GM21360 (cell line): ENCODE measurements at regions not wholly inside any gene's neighbourhood (a gene's known extent, or its start where the extent isn't known, plus 50 kb on each side); places are given as distances from the start of the nearest gene placed in this dataset.

ENCODE experiments used
- ATAC-seq: cut with Tn5 transposase; IDR thresholded peaks from one replicate; pipeline ENCODE4 v1.9.1; 2021; ENCODE audit warnings: mild to moderate bottlenecking, moderate library complexity; ENCODE audit not compliant: unreplicated experiment

GRCh38 chr12:103178366-103179080 is 221.0 kb downstream of the ASCL1 start:
- ATAC-seq: no peak

GRCh38 chr12:103181366-103182152 is 224.1 kb downstream of the ASCL1 start:
- peak; percentile 93 for ATAC-seq

DNA sequence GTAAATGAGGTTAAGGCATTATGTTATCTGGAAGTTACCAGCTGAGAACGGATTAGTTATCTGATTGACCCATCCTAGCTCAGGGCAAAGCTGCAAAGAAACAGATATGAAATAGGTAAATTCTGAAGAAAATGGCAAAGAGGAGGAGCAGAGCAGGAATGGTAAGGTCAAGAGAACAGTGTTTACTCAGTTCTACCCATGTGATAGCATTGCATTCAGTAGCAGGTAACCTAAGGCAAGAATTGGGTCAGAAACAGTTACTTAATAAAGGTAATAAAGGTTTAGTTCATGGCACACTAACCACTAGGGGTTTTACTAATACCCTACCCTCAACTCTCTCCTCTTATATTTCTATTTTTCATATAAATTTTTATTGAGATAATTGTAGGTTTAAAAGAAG is 224.8 kb downstream of the ASCL1 start:
- ATAC-seq: no peak

DNA sequence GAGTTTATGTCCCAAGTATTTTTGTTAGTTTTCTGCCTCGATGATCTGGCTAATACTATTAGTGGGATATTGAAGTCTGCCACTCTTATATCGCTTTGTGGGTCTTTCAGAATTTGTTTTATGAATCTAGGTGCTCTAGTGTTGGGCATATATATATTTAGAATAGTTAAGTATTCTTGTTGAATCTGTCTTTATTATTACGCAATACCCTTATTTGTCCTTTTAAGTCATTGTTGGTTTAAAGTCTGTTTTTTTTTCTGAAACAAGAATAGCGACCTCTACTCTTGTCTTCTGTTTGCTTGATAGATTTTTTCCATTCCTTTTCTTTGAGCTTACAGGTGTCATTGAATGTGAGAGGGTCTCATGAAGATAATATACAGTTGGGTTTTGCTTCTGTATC is 239.0 kb downstream of the ASCL1 start:
- ATAC-seq: no peak

GRCh38 chr12:103197725-103198388 is 240.4 kb downstream of the ASCL1 start:
- ATAC-seq: no peak

GRCh38 chr12:103198499-103198898 is 241.0 kb downstream of the ASCL1 start:
- no peak for ATAC-seq

DNA sequence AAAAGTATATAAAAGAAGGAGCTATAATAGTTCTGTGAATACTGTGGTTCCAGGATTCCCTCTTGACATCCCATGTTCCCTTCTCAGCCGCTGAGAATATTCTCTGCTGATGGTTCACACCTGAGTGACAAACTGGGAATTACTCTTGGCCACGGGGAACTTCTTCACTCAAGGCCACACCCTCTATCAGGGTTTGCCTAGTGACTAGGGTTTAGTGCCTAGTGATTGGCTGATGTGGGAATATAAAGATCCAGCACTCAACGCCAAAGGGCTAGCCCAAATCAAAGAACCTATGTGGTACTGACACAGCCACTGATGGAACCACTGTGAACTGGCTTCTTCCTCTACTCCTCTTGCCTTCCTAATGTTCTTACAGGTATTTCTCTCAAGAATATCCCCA is 248.4 kb downstream of the ASCL1 start:
- no peak for ATAC-seq

- no peak for ATAC-seq
Observed at GRCh38 chr12:103207936-103208335, 250.5 kb downstream of the ASCL1 start.

DNA sequence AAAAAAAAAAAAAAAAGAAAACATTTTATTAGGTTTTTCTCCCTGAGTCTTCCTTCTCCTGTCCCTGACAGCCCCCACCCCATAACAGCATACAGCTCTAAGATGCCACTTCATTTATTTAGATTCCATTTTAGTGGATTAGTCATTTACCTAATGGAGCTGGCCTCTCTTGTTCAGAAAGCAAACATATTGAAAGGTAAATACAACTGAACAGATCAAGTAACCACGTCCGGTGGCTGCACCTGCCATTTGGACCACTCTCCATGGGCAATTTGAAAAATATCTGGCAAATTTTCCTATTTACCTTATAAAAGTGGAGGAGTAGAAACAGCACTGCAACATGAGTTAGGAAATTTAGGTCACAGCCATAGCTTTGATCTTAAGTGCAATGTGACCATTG is 254.6 kb downstream of the C12orf42 start:
- ATAC-seq: no peak

DNA sequence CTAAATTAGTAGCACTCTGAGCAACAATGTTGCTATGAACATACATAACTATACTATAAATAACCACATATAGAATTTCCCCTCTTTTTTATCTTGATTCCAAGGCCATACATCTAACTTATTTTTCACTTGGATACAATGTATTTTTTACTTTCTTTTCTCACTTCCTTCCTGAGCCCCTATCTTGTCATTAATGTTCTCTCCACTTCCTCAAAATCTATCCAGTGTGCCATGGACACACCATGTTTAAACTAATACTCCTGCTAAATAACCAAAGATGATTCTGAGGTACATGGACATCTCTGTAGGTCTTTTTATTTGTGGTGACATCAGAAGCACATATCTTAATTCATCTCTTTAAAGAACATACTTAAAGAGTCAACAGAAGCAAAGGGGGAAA is 251.2 kb downstream of the C12orf42 start:
- no peak for ATAC-seq

DNA sequence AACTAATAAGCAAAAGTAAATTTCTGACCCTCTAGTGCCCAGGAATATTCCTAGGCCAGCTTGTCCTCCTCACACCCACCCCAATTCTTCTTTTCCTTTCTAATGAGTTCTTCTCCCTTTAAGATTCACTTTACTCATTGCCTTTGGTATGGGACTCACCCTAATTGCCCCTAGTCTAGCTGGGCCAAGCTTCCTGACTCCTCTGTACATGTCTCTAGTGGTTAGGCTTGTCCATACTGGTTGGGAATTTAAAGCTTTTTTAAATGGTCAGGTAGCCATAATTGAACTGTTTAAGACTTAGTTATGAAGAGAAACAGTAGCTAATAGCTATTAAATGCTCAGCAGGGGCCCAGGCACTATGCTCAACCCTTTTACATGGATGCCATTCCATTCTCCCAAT is 248.2 kb downstream of the C12orf42 start:
- ATAC-seq: no peak

- no peak for ATAC-seq
Observed at GRCh38 chr12:103249607-103250006, 246.2 kb downstream of the C12orf42 start.

GRCh38 chr12:103250487-103250886 is 245.3 kb downstream of the C12orf42 start:
- no peak for ATAC-seq
